ENCODE measurements at regions not wholly inside any gene's neighbourhood (a gene's known extent, or its start where the extent isn't known, plus 50 kb on each side); places are given as distances from the start of the nearest gene placed in this dataset.
"Not testable (repeated sequence)": the region's sequence is repeated elsewhere in the genome, so short reads cannot be mapped to it uniquely, and the experiment has no call there.

DNA sequence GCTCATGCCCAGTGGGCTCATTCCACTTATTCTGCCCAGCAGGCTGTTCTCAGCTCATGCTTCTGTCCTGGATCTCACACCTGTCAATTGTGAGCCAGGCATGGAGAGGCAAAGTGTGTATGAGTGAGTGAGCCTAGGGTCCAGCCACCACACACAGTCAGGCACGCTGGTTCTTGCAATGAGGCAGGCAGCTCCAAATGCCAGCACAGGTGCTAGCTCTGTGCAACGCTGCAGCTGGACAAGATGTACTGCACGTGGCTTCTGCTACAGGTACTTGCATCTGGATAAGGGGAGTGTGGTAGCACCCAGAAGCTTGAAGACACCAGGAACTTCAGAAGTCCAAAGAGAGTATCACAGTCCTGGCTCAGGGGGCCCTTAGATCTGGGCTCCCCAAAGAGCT lies 1249.4 kb upstream of the IGFBP7 start:
- DNase-seq = no peak

DNA sequence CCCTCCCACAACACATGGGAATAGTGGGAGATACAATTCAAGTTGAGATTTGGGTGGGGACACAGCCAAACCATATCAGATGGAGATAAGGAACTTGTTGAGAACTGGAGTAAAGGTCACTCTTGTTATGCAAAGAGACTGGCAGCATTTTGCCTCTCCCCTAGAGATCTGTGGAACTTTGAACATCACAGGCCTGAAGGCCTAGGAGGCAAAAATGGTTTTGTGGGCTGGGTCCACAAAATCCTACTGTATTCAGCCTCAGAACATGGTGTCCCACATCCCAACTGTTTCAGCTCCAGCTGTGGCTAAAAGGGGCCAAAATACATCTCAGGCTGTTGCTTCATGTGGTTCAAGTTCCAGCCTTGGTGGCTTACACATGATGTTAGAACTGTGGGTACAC lies 1247.8 kb upstream of the IGFBP7 start:
- DNase-seq = no peak

DNA sequence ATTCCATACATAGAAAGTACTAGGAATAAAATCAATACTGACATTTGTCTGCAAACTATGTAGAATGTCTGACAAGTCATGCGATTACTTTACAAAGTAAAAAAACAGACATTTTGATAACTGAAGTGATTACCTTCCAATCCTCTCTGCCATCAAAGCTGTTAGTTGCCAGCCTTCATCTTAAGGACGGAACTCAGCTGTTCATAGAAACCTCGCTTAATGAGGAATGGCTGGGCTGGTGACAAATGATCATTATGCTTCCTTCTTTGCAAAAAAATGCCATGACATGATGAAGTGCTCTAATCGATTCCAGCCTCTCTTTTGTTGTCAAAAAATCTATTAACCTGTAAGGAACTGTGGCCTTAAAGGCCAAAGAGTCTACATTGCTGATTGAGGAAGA lies 1214.9 kb upstream of the IGFBP7 start:
- no peak for DNase-seq

DNA sequence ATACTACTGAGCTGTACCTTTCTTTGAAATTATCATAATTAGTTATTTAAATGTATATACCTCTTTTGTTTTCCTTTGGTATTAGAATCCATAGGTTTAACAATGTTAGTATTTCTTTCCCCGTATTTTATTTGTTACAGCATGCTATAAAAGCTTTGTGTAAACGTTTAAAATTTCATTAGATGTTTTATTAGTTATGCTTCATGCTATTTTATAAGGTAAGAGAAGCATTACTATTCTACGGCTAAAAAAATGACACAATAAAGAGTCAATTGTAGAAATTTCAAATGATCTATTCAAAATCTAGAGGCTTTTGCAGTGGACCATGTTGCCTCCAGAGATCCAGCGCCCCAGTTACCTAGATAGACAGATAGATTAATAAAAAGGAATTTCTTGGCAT lies 1203.3 kb upstream of the IGFBP7 start:
- no peak for DNase-seq

DNA sequence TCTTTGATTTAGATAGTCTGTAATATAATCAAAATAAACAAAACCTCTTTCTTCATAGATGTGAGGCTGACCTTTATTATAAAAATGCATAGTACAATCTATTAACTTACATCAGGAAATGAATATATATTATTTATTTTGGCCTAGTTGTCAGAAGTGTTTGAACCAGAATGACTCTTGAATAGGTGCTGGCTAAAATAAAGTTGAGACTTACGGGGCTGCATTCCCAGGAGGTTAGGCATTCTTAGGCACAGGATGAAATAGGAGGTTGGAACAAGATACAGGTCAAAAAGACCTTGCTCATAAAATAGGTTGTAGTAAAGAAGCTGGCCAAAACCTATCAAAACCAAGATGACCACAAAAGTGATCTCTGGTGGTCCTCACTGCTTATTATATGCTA lies 1193.3 kb upstream of the IGFBP7 start:
- DNase-seq = no peak

DNA sequence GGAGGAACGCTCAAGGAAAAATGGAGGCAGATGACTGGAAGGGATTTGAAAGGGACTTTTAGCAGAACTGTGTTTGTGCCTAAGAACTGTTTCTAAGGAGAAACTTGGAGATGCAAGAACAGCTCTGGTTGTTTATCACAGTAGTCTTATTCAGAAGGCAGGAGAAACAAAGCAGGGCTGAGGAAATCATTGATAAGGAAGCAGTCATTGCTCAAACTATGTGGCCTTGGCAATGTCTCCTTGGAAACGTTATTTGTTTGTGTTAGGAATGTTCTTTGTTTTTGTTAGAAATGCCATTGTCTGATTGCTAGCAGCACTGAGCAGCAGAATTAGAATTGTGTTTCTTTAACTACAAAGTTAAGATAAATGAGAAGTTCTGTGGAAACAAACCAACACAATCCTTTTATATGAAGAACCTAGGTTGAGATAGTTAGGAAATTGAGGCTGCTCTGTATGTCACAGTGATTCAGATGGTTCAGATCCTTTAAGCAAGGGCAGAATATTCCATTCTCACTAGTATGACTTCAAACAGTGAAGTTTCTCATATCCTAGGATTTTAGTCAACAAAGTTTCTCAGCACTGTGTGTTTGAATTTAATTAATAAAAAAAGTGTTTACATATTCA lies 1191.3 kb upstream of the IGFBP7 start:
- no peak for DNase-seq

DNA sequence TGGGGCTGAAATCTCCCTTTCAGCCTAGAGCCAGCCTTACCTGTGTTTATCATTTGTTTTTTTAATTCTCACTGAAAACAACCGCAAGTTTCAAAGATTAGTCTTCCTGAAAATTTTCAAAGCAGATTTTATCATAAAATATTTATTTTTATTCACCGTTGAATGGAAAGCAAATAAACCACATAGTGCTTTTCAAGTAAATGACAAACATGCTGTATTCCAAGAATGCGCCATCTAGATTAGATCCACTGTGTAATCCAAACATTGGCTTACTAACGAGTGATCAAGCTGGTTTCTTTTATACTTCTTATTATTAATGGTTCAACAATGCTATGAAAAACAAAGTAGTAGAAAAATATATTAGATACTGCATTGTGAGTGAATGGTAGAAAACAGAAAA lies 1176.2 kb upstream of the IGFBP7 start:
- DNase-seq = no peak

DNA sequence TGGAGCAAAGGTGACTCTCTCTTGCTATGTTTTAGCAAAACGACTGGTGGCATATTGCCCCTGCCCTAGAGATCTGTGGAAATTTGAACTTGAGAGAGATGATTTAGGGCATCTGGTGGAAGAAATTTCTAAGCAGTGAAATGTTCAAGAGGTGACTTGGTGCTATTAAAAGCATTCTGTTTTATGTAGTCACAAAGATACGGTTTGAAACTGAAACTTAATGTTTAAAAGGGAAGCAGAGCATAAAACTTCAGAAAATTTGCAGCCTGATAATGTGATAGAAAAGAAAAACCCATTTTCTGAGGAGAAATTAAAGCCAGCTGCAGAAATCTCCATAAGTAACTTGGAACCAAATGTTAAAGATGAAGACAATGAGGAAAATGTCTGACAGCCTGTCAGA lies 1170.7 kb upstream of the IGFBP7 start:
- DNase-seq = not testable (repeated sequence)

DNA sequence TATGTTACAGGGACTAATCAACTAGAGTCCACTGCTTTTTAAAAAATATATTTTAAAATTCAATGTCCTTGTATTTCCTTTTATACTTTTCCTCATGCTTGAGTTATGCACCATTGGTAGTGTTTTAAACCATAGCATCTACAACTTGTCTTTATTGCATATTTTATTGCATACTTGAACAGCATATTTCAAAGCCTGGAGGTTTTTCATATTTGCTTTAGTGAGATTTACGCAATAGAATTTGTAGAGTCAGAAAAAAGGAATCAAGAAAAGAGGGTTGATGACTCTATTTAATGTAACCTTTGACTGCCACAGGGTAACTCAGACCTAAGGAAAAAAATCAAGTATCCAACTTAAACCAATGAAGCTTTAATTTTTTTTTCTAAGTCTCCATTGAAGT lies 1165.7 kb upstream of the IGFBP7 start:
- no peak for DNase-seq

DNA sequence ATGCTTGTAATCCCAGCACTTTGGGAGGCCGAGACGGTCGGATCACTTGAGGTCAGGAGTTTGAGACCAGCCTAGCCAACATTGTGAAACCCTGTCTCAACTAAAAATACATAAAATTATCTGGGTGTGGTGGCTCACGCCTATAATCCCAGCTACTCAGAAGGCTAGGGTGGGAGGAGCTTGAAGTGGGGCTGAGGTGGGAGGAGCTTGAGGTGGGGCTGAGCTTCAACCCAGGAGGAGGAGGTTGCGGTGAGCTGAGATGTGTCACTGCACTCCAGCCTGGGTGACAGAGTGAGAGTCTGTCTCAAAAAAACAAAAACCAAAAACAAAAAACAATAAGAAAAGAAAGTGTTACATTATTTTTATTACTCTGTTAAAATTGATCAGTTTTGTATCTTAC lies 1164.4 kb upstream of the IGFBP7 start:
- DNase-seq = no peak

DNA sequence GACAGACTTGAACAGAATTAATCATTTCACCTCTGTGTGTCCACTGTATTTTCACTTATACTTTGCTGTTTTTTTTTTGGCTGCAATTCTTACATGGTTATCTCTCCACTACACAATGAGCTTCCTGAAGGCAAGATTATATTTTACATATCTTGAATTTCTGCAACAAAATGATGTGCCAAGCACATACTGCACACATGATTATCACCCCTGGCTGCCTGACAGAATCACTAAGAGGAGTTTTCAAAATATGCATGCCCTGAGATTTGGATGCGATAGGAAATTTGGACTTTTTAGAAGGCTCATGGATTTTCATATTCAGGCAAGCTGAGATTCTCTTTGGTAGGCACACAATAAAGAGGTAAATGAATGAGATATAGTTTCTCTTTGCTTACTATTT lies 1162.1 kb upstream of the IGFBP7 start:
- DNase-seq = no peak

DNA sequence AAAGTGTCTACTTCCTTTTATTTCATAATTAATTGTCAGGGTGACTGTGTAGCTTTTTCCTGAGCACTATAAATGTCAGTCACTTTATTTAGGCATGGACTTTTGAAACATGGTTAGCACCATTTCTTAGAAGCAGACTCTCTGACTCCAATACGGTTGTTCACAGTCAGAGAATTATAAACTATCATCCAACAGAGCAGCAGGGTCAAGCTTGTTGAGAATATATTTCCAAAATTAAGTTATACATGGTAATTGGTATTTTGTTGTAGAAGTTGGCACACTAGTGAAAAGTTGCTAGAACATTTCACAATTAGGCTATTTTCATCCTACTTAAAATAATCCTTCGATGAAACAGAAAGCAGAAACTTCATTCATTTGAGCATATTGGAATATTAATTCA lies 1155.5 kb upstream of the IGFBP7 start:
- DNase-seq = no peak

DNA sequence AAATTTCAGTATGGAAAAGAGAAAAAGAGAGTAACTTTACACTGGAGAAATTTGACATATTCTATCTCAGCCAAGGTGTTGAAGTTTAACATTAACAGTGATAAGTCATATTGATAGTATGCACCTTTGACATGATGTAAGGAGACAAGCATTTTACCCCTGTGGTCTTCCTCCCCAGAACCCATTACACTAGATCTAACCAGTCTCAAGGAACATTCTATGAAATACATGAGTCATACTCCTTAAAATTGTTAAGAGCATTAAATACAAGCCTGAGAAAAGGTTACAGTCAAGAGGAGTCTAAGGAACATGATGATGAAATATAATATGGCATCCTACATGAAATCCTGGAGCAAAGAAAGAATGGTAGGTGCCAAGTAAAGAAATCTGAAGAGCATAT lies 1151.3 kb upstream of the IGFBP7 start:
- no peak for DNase-seq

DNA sequence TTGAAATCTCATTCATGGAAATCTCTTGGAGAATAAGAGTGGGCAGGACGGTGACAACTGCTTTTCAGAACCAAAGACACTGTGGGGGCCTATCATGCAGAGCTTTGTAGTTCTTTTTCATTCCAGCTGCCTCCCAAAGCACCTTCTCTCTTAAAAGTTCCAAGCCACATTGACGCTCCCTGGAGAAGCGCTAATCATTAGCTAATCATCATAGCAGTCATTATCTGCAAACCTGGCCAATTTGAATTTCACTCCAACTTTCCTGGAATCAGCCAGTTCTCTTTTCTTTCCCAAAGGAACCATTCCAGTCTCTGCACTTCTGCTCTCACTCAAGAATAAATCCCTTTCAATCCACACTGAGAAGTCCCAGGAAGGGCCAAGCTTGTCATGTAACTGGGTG lies 1144.1 kb upstream of the IGFBP7 start:
- DNase-seq = no peak

DNA sequence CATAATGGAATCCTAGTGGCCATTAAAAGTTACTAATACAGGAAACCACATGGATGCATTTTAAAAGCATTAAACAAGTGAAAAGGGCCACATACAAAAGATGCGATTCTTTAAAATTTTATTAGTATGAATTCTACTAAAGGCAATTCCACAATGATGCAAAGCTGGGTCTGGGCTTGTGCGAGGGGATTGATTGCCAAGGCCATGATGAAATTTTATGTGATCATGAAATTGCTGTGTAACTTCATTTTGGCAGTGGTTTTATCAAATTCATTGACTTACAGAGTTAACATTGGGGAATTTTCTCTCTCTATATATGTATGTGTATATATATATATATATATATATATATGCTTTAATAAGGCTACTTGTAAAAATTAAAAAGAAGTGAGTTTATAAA lies 1142.5 kb upstream of the IGFBP7 start:
- no peak for DNase-seq

DNA sequence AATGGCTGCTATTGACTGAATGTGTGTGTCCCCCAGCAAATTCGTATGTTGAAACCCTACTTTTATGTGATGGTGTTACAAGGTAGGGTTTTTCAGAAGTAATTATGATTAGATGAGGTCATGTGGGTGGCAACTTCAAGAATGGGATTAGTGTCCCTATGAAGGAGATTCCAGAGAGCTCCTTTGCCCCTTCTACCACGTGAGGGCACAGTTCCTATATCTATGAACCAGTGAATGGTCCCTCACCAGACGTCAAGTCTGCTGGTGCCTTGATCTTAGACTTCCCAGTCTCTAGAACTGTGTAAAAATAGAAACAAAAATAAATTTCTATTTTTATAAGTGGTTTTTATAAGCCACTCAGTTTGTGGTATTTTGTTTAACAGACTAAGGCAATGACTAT lies 1137.6 kb upstream of the IGFBP7 start:
- DNase-seq = no peak

DNA sequence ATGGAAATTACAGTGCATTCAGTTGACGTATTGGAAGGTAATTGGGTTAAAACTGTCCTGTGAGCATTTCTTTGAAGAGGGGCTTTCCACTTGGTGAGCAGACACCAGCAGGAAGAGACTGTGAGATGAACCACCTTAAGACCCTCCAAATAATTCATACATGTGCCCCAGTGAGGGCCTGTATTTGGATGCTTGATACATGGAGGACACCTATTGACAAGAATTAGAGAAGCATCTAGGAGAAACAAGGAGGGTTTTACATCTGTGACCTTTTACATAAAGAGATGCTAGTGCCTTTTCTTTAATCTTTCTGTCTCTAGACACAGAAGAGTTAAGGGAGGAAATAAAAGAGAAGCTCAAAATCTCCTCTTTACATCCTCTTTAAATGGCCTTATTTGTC lies 1115.3 kb upstream of the IGFBP7 start:
- no peak for DNase-seq

DNA sequence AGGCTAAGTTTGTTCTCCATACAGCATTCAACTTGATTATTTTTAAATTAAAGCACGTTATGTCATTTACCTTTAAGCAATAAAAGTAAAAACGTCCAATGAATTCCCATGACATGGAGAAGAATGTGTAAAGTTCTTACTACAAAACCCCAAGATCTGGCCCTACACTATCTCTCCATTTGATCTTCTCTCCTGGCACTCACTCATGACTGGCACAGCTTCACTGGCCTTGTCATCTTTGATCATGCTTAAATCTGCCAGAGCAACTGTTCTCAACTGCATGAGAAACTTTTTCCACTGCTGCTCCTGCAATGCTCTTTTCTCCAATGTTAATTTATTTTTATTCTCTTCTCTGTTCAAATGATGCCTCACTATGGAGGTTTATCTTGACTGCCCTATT lies 1109.0 kb upstream of the IGFBP7 start:
- no peak for DNase-seq

DNA sequence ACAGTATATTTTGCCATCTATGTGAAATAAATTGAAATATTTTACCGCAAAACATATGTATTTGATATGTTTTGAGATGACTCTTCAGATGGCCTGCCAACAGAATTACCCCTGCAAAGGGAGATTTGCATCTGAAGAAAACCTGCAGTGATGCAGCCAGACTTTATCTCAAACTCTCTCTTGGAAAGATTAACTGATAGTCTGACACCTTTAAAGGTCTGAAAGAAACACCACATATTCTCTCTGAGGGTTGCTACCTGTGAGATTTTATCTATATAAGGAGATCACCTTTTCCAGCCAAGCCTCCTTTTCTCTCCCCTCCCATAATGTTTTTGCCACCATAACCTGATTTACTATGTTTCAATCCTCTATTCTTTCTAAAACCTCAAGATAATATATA lies 1106.3 kb upstream of the IGFBP7 start:
- DNase-seq = no peak

DNA sequence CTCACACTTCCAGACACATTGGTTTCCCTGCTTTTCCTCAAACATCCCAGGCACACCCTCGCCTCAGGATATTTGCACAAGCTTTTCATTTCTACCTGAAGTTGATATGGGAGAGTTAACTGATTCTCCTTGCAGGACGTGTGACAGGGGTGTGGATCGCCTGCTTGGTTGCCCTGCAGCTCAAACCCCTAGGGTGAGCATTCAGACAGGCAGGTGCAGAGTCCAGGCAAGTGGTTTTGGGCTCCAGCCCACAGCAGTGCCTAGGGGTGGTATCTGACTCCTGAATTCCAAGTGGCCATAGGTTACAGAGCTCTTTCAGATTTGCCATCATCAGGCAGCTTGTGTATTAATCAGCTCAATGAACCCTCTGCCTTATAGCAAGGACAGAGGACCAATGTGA lies 1104.2 kb upstream of the IGFBP7 start:
- DNase-seq = no peak

DNA sequence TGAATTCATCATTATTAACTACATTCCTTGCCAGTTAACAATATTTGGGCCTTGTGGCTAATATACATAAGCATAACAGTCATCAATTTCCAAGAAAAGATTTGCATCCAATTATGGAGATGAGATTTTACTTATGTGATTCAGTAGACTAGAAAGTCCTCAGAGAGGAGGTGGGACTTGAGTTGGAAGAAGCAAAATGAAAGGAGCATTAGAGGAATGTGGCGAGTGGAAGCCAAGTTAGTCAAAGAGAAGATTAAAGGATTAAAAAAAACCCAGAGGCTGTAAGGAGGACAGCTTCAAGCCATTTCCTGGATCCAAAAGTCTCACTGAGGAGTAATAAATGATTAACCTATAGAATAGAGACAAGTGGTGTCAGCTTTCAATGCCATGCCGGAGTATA lies 1099.4 kb upstream of the IGFBP7 start:
- DNase-seq = no peak

DNA sequence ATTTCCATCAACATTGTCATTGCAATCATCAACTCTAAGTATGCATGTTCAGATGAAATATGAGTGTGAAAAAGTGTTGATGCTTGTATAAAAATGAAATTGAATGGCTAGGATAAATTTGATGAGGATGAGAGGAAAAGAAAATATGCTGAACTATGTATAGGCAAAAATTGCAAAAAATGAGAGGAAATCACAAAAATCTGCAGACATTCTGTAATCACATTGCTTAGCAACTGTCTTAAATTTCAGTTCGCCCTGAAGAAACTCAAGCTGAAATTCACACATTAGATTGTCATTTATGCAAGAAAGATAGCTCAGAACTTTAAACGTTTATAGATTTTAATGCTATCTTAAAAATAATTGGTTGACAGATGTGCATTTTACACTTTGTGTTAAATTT lies 1098.8 kb upstream of the IGFBP7 start:
- DNase-seq = no peak

DNA sequence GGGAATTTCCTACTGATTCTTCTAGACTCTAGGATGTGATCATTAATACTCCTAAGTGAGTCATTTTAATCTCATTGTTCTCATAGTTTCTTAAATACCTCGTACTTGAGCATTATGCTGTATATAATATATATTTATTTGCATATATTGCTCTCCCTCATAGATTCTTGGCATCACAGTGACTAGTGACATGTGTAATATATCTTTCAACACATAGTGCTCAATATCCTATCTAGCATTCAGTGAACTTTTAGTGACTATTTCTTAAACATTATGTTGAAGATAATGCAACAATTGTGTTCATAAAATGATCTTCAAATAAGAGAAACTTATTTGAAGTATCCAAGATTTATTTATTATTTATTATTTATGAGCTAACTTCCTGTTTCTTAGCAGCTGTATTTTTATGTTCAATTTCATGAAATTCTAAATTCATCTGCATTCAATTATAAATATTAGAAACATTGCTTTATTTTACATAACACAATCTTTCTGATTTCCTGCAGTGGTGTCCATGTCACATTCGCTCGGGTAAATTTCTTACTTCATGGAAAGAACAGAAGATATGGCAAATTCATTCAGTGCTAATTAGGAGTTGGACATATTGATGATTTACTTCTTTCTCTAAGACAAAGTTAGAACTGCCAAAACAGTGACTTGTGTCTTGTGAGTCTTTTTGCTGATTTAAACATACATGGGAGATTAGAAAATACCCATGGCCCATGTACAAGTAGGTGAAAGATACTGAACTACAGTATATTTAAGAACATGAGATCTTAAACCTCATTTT lies 1095.5 kb upstream of the IGFBP7 start:
- DNase-seq = no peak

DNA sequence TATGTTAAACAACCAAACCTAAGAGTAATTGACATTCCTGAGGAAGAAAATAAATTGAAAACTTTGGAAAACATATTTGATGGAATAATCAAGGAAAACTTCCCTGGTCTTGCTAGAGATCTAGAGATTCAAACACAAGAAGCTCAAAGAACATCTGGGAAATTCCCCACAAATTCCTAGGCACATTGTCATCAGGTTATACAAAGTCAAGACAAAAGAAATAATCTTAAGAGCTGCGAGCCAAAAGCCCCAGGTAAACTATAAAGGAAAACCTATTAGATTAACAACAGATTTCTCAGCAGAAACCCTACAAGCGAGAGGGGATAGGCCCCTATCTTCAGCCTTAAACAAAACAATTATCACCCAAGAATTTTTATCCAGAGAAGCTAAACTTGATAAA lies 1082.0 kb upstream of the IGFBP7 start:
- DNase-seq = no peak

DNA sequence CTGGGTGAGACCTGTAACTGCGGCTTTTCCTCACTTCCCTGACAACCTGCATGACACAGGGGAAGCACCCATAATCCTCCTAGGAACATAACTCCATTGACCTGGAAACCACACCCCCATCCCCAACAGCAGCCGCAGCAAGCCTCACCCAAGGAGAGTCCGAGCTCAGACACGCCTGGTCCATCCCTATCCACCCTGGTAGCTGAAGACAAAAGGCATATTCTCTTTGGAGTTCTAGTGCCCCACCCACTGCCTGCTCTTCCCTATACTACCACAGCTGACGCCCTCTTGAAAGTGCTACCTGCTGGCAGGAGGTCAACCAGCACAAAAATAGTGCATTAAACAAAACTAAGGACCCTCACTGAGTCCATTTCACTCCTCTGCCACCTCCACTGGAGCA lies 1080.9 kb upstream of the IGFBP7 start:
- DNase-seq = no peak

Data from activated effector memory CD4-positive, alpha-beta T cell treated with Interleukin-2 at 50 U/mL for 16 hours (primary cell).